CD4-positive, alpha-beta T cell (primary cell): ENCODE measurements at regions not wholly inside any gene's neighbourhood (a gene's known extent, or its start where the extent isn't known, plus 50 kb on each side); places are given as distances from the start of the nearest gene placed in this dataset.
"Not testable (repeated sequence)": the region's sequence is repeated elsewhere in the genome, so short reads cannot be mapped to it uniquely, and the experiment has no call there.

ENCODE experiments used
- ATAC-seq: fragments of 200-7000 bp; cut with Tn5 transposase; one replicate; pipeline ENCODE4 v1.10.0; 2022; ENCODE audit warnings: mild to moderate bottlenecking; ENCODE audit not compliant: poor library complexity
- CTCF ChIA-PET: fragments of 350-600 bp; sonication (Branson Sonifier 250); formaldehyde crosslinking; loops from one replicate; lab custom pipeline; 2021; ENCODE audit warnings: antibody characterized with exemption, inconsistent platforms; lab: Charles Lee
- POLR2A ChIA-PET: fragments of 350-600 bp; sonication (Branson Sonifier 250); formaldehyde crosslinking; loops from one replicate; lab custom pipeline; 2021; ENCODE audit warnings: antibody characterized with exemption, inconsistent platforms; lab: Charles Lee
- DNase-seq, 14 experiments: peaks; one replicate each; pipeline ENCODE4 v3.0.0-alpha.2; 2013 to 2020; ENCODE audit warnings: mixed read lengths in 2 of 14
- H3K27ac ChIP-seq, 2 donors: one replicate each; pipeline versions ENCODE4 v1.5.1 to v1.7.0; 2013; ENCODE audit warnings: low read length in 2 of 2, low read depth in 1 of 2, mild to moderate bottlenecking in 1 of 2
- H3K27me3 ChIP-seq, 2 experiments: 1 replicate in 1 of 2; 2 replicates in 1 of 2; pipeline versions ENCODE4 v1.6.1 to v1.7.0; 2013; ENCODE audit warnings: low read length in 2 of 2, control low read depth in 1 of 2, mild to moderate bottlenecking in 1 of 2, moderate library complexity in 1 of 2; ENCODE audit not compliant: insufficient read depth in 2 of 2, control insufficient read depth in 1 of 2
- H3K36me3 ChIP-seq: one replicate; pipeline ENCODE4 v1.6.1; 2013; ENCODE audit warnings: low read length, control low read depth; ENCODE audit not compliant: insufficient read depth
- H3K4me1 ChIP-seq: one replicate; pipeline ENCODE4 v1.6.1; 2013; ENCODE audit warnings: low read length, control low read depth; ENCODE audit not compliant: insufficient read depth
- H3K4me3 ChIP-seq: one replicate; pipeline ENCODE4 v1.5.1; 2013; ENCODE audit warnings: mild to moderate bottlenecking, low read length, moderate library complexity
- H3K9me3 ChIP-seq, 2 experiments: 1 replicate in 1 of 2; 2 replicates in 1 of 2; pipeline versions ENCODE4 v1.6.1 to v1.7.0; 2013; ENCODE audit warnings: low read length in 2 of 2, mild to moderate bottlenecking in 2 of 2, control low read depth in 1 of 2, moderate library complexity in 1 of 2; ENCODE audit not compliant: control insufficient read depth in 1 of 2, insufficient read depth in 1 of 2
- H3K27ac Mint-ChIP-seq: one replicate; pipeline ENCODE4 v1.8.0; 2020; ENCODE audit warnings: mixed read lengths
- H3K27me3 Mint-ChIP-seq: one replicate; pipeline ENCODE4 v1.8.0; 2021; ENCODE audit warnings: mixed read lengths
- H3K36me3 Mint-ChIP-seq: one replicate; pipeline ENCODE4 v1.8.0; 2021; ENCODE audit warnings: low read depth, mixed read lengths
- H3K4me1 Mint-ChIP-seq: one replicate; pipeline ENCODE4 v1.8.0; 2021; ENCODE audit warnings: low read depth, mixed read lengths
- H3K4me3 Mint-ChIP-seq: one replicate; pipeline ENCODE4 v1.8.0; 2020; ENCODE audit warnings: mild to moderate bottlenecking, mixed read lengths
- H3K9me3 Mint-ChIP-seq: one replicate; pipeline ENCODE4 v1.8.0; 2020; ENCODE audit warnings: mixed read lengths
- intact Hi-C, 2 experiments: fragments of 100-400 bp; cut with DNase I in 1 of 2; cut with micrococcal nuclease in 1 of 2; formaldehyde crosslinking; loops; one replicate each; pipeline versions ENCODE4 v1.15.1 to v1.9.0; 2023 to 2025; cut with DNase I, micrococcal nuclease
- TF ChIP-seq, protein P1 (sequence below): fragments of 200-600 bp; IDR thresholded peaks from one replicate; pipeline ENCODE4 v1.8.0; 2022; ENCODE audit warnings: antibody characterized with exemption, mild to moderate bottlenecking

DNA sequence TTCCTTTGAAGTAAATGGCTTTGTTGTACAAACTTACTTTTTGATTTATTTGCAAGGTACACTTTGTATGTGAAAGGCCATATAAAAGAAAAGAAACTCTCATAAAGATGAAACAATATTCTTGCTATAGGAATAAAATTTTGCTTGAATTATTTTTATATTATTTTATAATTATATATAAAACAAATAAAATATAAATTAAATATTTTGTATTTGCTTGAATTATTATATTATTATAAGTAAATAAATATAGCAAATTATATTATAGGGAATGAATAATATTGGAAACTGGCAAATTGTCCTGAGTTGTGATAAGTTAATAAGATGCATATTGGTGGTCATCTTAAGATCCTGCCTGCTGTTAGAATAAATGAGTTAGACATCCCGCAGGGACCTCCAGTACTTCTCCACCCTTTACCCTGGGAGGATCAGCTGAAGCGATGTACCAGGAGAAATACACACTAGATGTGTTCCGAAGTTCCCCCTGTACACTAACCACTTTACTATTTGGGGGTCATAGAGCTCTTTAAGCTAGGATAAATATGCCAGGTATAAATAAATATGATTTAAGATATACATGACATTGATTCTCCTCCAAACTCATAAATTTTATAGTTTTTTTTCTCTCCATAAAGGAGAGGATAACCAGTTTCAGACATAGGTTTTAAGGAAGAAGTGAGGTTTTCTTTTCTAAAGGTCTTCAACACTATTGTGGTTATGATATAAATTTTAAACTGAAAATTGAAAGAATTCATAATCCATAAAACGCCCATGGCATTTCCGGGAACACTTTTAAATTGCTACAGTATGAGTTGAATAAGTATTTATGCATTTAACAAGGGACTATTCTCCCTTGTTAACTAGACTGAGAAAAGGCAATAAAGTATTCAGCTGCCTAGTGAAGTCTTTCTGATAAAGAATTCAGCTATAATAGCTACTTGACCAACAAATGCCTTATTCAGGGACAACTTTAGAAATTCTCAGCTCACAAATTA, 486.3 kb upstream of the MARCKS start:
- TF ChIP-seq, protein P1, sequence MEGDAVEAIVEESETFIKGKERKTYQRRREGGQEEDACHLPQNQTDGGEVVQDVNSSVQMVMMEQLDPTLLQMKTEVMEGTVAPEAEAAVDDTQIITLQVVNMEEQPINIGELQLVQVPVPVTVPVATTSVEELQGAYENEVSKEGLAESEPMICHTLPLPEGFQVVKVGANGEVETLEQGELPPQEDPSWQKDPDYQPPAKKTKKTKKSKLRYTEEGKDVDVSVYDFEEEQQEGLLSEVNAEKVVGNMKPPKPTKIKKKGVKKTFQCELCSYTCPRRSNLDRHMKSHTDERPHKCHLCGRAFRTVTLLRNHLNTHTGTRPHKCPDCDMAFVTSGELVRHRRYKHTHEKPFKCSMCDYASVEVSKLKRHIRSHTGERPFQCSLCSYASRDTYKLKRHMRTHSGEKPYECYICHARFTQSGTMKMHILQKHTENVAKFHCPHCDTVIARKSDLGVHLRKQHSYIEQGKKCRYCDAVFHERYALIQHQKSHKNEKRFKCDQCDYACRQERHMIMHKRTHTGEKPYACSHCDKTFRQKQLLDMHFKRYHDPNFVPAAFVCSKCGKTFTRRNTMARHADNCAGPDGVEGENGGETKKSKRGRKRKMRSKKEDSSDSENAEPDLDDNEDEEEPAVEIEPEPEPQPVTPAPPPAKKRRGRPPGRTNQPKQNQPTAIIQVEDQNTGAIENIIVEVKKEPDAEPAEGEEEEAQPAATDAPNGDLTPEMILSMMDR: no peak
- Mint-ChIP-seq H3K27ac (no peak overlapping the region), H3K9me3 (no peaks in the 10 kb centered on the region), H3K36me3 (no peaks in the 10 kb centered on the region), H3K27me3 (no peaks in the 10 kb centered on the region), H3K4me1 (no peaks in the 10 kb centered on the region), H3K4me3 (no peak overlapping the region)
- no peak for ATAC-seq
- DNase-seq: no peak
- Histone ChIP-seq H3K36me3 (no peaks in the 10 kb centered on the region), H3K27ac (no peak overlapping the region), H3K4me3 (no peak overlapping the region), H3K9me3 (no peaks in the 10 kb centered on the region), H3K4me1 (no peaks in the 10 kb centered on the region), H3K27me3 (no peaks in the 10 kb centered on the region)
- ChIA-PET POLR2A (no interaction called here), CTCF (no interaction called here)
- intact Hi-C loops: no loop called here

- POLR2A ChIA-PET, ATAC-seq, H3K9me3 Mint-ChIP-seq, H3K4me1 ChIP-seq, H3K9me3 ChIP-seq, H3K4me3 ChIP-seq, H3K36me3 Mint-ChIP-seq, CTCF ChIA-PET, H3K4me3 Mint-ChIP-seq, H3K27ac ChIP-seq, H3K36me3 ChIP-seq, H3K27me3 ChIP-seq, H3K4me1 Mint-ChIP-seq, intact Hi-C loops, H3K27ac Mint-ChIP-seq, DNase-seq, H3K27me3 Mint-ChIP-seq: not testable (repeated sequence)
Observed at GRCh38 chr6:113375466-113375865, 481.7 kb upstream of the MARCKS start.

DNA sequence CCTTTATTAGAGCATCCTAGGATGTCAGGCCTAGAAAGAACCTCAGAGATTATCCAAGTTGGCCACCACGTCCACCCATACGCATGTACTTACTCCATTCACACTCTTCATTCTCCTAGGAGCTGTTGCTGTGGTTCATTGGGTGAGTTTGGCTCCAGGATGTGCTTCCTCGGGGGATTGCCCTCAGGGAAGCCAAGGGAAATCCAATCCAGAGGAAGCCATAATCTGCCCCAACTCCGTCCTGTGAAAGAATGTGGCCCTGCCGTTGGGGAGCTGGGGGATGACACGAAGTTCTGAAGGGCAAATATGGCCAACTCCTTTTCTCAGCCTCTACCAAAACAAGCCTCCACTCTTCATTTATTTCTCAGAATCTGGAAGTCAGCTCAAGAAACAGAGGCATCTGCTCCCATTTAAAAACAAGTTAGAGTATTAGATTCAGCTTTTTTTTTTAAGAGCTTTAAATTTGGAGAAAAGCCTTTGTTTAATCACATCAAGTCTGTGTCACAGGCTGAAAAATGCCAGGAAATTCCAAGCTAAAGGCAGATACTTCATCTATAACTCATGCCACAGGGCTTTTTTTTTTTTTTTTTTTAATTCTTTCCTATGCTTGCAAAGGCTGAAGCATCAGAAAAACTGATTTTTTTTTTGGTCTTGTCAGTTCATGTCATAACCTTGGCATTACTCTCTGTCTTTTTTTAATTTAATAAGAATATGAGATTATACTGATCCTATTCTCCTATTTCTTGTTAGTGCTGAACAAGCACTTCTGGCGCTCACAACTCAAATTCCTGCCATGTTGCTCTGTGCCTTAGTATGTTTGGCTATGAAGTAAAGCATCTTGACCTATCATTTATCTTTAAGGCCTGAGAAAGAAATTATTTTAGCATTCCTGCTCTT, 480.9 kb upstream of the MARCKS start:
- no peaks in the 10 kb centered on the region for H3K4me1 ChIP-seq
- ChIA-PET POLR2A (no interaction called here), CTCF (no interaction called here)
- Mint-ChIP-seq H3K9me3 (no peaks in the 10 kb centered on the region), H3K4me1 (no peaks in the 10 kb centered on the region), H3K4me3 (no peak overlapping the region), H3K36me3 (no peaks in the 10 kb centered on the region), H3K27ac (no peak overlapping the region), H3K27me3 (no peaks in the 10 kb centered on the region)
- no peaks in the 10 kb centered on the region for H3K27me3 ChIP-seq
- intact Hi-C loops: no loop called here
- no peaks in the 10 kb centered on the region for H3K36me3 ChIP-seq
- H3K27ac ChIP-seq: no peak overlapping the region
- TF ChIP-seq, protein P1: no peak
- DNase-seq (no peak), ATAC-seq (no peak)
- no peaks in the 10 kb centered on the region for H3K9me3 ChIP-seq
- H3K4me3 ChIP-seq: no peak overlapping the region
